ENCODE measurements at regions not wholly inside any gene's neighbourhood (a gene's known extent, or its start where the extent isn't known, plus 50 kb on each side); places are given as distances from the start of the nearest gene placed in this dataset.
A peak's percentile ranks its signal among the peaks of the same experiment; 100 is the strongest.

GRCh38 chrX:109878236-109878635 lies 124.7 kb upstream of the TMEM164 start:
- DNase-seq (no peak), ATAC-seq (no peak)
- Histone ChIP-seq H3K27ac (peak overlapping the region in 1 of 12 donors; percentile 10), H3K4me3 (no peak overlapping the region), H3K36me3 (no peaks in the 10 kb centered on the region), H3K27me3 (no peaks in the 10 kb centered on the region), H3K9me3 (no peaks in the 10 kb centered on the region), H3K4me1 (peaks cover 0 to 7% (median 0%) of the 10 kb centered on the region in 12 donors)
- TF ChIP-seq POLR2A (IDR thresholded peaks at IDR 0.05) (no peak), CTCF (IDR thresholded peaks at IDR 0.05) (no peak)
- WGBS, 4 donors, result 48 to 68% (median 58%) methylated on average over 2 of the region's 2 CpGs
- intact Hi-C loops (cut with DNase I), result no loop called here

GRCh38 chrX:109879991-109880390 lies 122.9 kb upstream of the TMEM164 start:
- WGBS, 4 donors, result 58 to 79% (median 70%) methylated on average over 2 of the region's 2 CpGs

GRCh38 chrX:109880629-109881028 lies 122.3 kb upstream of the TMEM164 start:
- intact Hi-C loops (cut with DNase I), result loop anchor here in 6 of 10 donors (10.0 kb wide), 2 partner anchors 166 to 396 kb away; partner anchors contain the start of gene GUCY2F (in 3 of the 6)

More at GRCh38 chrX:109879991-109880390, 122.9 kb upstream of the TMEM164 start:
- intact Hi-C loops (cut with DNase I), result loop anchor here in 6 of 10 donors (10.0 kb wide), 2 partner anchors 165 to 395 kb away; partner anchors contain the start of gene GUCY2F (in 3 of the 6)
- ATAC-seq, result no peak
- peaks cover 0 to 4% (median 0%) of the 10 kb centered on the region in 9 donors for H3K27me3 ChIP-seq
- H3K4me1 ChIP-seq, result peaks cover 0 to 7% (median 0%) of the 10 kb centered on the region in 12 donors
- H3K9me3 ChIP-seq, result no peaks in the 10 kb centered on the region
- DNase-seq, result no peak
- H3K27ac ChIP-seq, result no peak overlapping the region
- no peak for TF ChIP-seq CTCF (IDR thresholded peaks at IDR 0.05)
- TF ChIP-seq POLR2A (IDR thresholded peaks at IDR 0.05), result no peak
- H3K4me3 ChIP-seq, result no peak overlapping the region
- no peaks in the 10 kb centered on the region for H3K36me3 ChIP-seq

More at GRCh38 chrX:109880629-109881028, 122.3 kb upstream of the TMEM164 start:
- no peak overlapping the region for H3K27ac ChIP-seq
- no peaks in the 10 kb centered on the region for H3K36me3 ChIP-seq
- no peak overlapping the region for H3K4me3 ChIP-seq
- TF ChIP-seq CTCF (IDR thresholded peaks at IDR 0.05), result no peak
- no peak for TF ChIP-seq POLR2A (IDR thresholded peaks at IDR 0.05)
- peaks cover 0 to 7% (median 0%) of the 10 kb centered on the region in 12 donors for H3K4me1 ChIP-seq
- peaks cover 0 to 4% (median 0%) of the 10 kb centered on the region in 9 donors for H3K27me3 ChIP-seq
- WGBS, 4 donors, result 65 to 90% (median 79%) methylated on average over 2 of the region's 2 CpGs
- H3K9me3 ChIP-seq, result no peaks in the 10 kb centered on the region
- no peak for ATAC-seq
- DNase-seq, result no peak
